ENCODE measurements at regions not wholly inside any gene's neighbourhood (a gene's known extent, or its start where the extent isn't known, plus 50 kb on each side); places are given as distances from the start of the nearest gene placed in this dataset.

- peak; percentile 82 for DNase-seq
Measured at GRCh38 chr2:56444339-56444738, 260.5 kb downstream of the CCDC85A start.

GRCh38 chr2:56448403-56449001, 264.7 kb downstream of the CCDC85A start:
- no peak for DNase-seq

GRCh38 chr2:56449002-56449431, 265.2 kb downstream of the CCDC85A start:
- DNase-seq = no peak

- no peak for DNase-seq
Measured at GRCh38 chr2:56449449-56449860, 265.7 kb downstream of the CCDC85A start.

- DNase-seq = no peak
Measured at GRCh38 chr2:56450047-56450446, 266.3 kb downstream of the CCDC85A start.

GRCh38 chr2:56450772-56451171, 267.0 kb downstream of the CCDC85A start:
- DNase-seq = no peak

- DNase-seq = no peak
Measured at GRCh38 chr2:56455642-56456041, 271.9 kb downstream of the CCDC85A start.

GRCh38 chr2:56456791-56457190, 273.0 kb downstream of the CCDC85A start:
- DNase-seq = no peak

- DNase-seq = no peak
Measured at GRCh38 chr2:56460508-56460907, 276.7 kb downstream of the CCDC85A start.

- DNase-seq = no peak
Measured at GRCh38 chr2:56464066-56464465, 280.3 kb downstream of the CCDC85A start.

GRCh38 chr2:56464613-56465012, 280.8 kb downstream of the CCDC85A start:
- DNase-seq = no peak

- DNase-seq = no peak
Measured at GRCh38 chr2:56465491-56465890, 281.7 kb downstream of the CCDC85A start.

- no peak for DNase-seq
Measured at GRCh38 chr2:56473524-56473923, 289.7 kb downstream of the CCDC85A start.

GRCh38 chr2:56474412-56475158, 290.8 kb downstream of the CCDC85A start:
- DNase-seq = peak; percentile 93

GRCh38 chr2:56475191-56475590, 291.4 kb downstream of the CCDC85A start:
- DNase-seq = no peak

- DNase-seq = no peak
Measured at GRCh38 chr2:56476509-56477071, 292.8 kb downstream of the CCDC85A start.

- DNase-seq = no peak
Measured at GRCh38 chr2:56478027-56478426, 294.2 kb downstream of the CCDC85A start.

GRCh38 chr2:56483081-56483480, 299.3 kb downstream of the CCDC85A start:
- DNase-seq = no peak

- no peak for DNase-seq
Measured at GRCh38 chr2:56484906-56485305, 301.1 kb downstream of the CCDC85A start.

GRCh38 chr2:56500317-56500716, 316.5 kb downstream of the CCDC85A start:
- no peak for DNase-seq

- DNase-seq = no peak
Measured at GRCh38 chr2:56502616-56503015, 318.8 kb downstream of the CCDC85A start.

- no peak for DNase-seq
Measured at GRCh38 chr2:56505885-56506284, 322.1 kb downstream of the CCDC85A start.

GRCh38 chr2:56508662-56509061, 324.9 kb downstream of the CCDC85A start:
- no peak for DNase-seq

GRCh38 chr2:56510610-56511009, 326.8 kb downstream of the CCDC85A start:
- DNase-seq = no peak
